K562 (cell line): ENCODE measurements at regions not wholly inside any gene's neighbourhood (a gene's known extent, or its start where the extent isn't known, plus 50 kb on each side); places are given as distances from the start of the nearest gene placed in this dataset.

Source experiments
- LEF1 ChIP-seq: fragments of 450-650 bp; IDR thresholded peaks from 2 replicates; pipeline ENCODE4 v1.6.1; 2016; ENCODE audit warnings: mild to moderate bottlenecking
- MIER1 ChIP-seq: fragments of 450-650 bp; IDR thresholded peaks from 2 replicates; pipeline ENCODE4 v1.6.1; 2016; ENCODE audit warnings: antibody characterized with exemption, mild to moderate bottlenecking, low read depth
- NR2C1 ChIP-seq, 2 experiments: fragments of 450-650 bp; IDR thresholded peaks; 2 replicates each; pipeline ENCODE4 v1.6.1; 2017; ENCODE audit warnings: mild to moderate bottlenecking in 2 of 2, antibody characterized with exemption in 1 of 2, inconsistent platforms in 1 of 2, missing compliant biosample characterization in 1 of 2, missing genetic modification characterization in 1 of 2
- SP1 ChIP-seq: sonication (generic); formaldehyde crosslinking; IDR thresholded peaks from 2 replicates; pipeline ENCODE4 v1.8.1; 2022; ENCODE audit warnings: mild to moderate bottlenecking, missing genetic modification reagents
- TF ChIP-seq, protein P1 (sequence below), 2 experiments: fragments of 200-800 bp in 1 of 2; sonication (Bioruptor generic) in 1 of 2; sonication (generic) in 1 of 2; formaldehyde crosslinking in 1 of 2; IDR thresholded peaks in 1 of 2; conservative IDR thresholded peaks in 1 of 2; 2 replicates each; pipeline versions ENCODE4 v1.5.0 to v1.6.1; 2016 to 2020; ENCODE audit warnings: missing compliant biosample characterization in 1 of 2, missing genetic modification characterization in 1 of 2, missing genetic modification reagents in 1 of 2
- TF ChIP-seq, protein P2 (sequence below), 2 experiments: IDR thresholded peaks in 1 of 2; conservative IDR thresholded peaks in 1 of 2; 2 replicates each; pipeline ENCODE4 v1.6.1; 2016; ENCODE audit warnings: low read depth in 2 of 2, mild to moderate bottlenecking in 1 of 2, missing compliant biosample characterization in 1 of 2, missing genetic modification characterization in 1 of 2, moderate library complexity in 1 of 2
- TF ChIP-seq, protein P3 (sequence below): fragments of 250-450 bp; sonication (Bioruptor Pico); IDR thresholded peaks from 2 replicates; pipeline ENCODE4 v1.5.0; 2021
- TF ChIP-seq, protein P4 (sequence below): fragments of 450-650 bp; formaldehyde crosslinking; IDR thresholded peaks from 2 replicates; pipeline ENCODE4 v1.4.0; 2022; ENCODE audit warnings: missing genetic modification characterization

DNA sequence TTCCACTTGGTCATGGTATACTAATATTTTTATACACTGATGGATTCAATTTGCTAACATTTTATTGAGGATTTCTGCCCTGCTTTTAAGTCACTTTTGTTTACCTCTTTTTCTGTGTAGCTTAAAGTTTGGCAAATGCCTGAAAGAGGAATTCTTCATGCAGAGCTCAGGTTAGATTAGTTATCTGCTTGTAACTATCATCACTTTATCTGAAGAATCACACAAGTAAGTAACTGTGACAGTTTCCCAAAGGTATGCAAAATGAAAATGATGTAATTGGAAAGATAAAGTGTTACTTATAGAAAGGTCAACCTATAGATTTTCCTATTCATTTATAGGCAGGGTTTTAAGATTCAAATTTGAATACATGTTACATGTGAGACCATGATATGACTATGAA lies 188.8 kb upstream of the ACTBL2 start (continued):
- TF ChIP-seq, protein P1, sequence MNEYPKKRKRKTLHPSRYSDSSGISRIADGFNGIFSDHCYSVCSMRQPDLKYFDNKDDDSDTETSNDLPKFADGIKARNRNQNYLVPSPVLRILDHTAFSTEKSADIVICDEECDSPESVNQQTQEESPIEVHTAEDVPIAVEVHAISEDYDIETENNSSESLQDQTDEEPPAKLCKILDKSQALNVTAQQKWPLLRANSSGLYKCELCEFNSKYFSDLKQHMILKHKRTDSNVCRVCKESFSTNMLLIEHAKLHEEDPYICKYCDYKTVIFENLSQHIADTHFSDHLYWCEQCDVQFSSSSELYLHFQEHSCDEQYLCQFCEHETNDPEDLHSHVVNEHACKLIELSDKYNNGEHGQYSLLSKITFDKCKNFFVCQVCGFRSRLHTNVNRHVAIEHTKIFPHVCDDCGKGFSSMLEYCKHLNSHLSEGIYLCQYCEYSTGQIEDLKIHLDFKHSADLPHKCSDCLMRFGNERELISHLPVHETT (CRISPR knock-in tag; conservative IDR thresholded peaks at IDR 0.05 in 1 of 2, IDR thresholded peaks at IDR 0.05 in 1 of 2): no peak
- TF ChIP-seq MIER1: no peak
- no peak for TF ChIP-seq SP1
- TF ChIP-seq, protein P2, sequence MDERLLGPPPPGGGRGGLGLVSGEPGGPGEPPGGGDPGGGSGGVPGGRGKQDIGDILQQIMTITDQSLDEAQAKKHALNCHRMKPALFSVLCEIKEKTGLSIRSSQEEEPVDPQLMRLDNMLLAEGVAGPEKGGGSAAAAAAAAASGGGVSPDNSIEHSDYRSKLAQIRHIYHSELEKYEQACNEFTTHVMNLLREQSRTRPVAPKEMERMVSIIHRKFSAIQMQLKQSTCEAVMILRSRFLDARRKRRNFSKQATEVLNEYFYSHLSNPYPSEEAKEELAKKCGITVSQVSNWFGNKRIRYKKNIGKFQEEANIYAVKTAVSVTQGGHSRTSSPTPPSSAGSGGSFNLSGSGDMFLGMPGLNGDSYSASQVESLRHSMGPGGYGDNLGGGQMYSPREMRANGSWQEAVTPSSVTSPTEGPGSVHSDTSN (CRISPR knock-in tag; IDR thresholded peaks at IDR 0.05; ENCODE audit: low read depth): no peak
- TF ChIP-seq, protein P2 (tag; conservative IDR thresholded peaks at IDR 0.05; ENCODE audit: low read depth): no peak
- TF ChIP-seq NR2C1 (IDR thresholded peaks at IDR 0.05): no peak
- TF ChIP-seq NR2C1 (tag; IDR thresholded peaks at IDR 0.05): no peak
- TF ChIP-seq, protein P3, sequence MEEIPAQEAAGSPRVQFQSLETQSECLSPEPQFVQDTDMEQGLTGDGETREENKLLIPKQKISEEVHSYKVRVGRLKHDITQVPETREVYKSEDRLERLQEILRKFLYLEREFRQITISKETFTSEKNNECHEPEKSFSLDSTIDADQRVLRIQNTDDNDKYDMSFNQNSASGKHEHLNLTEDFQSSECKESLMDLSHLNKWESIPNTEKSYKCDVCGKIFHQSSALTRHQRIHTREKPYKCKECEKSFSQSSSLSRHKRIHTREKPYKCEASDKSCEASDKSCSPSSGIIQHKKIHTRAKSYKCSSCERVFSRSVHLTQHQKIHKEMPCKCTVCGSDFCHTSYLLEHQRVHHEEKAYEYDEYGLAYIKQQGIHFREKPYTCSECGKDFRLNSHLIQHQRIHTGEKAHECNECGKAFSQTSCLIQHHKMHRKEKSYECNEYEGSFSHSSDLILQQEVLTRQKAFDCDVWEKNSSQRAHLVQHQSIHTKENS (CRISPR knock-in tag): no peak
- TF ChIP-seq LEF1: no peak
- TF ChIP-seq, protein P4, sequence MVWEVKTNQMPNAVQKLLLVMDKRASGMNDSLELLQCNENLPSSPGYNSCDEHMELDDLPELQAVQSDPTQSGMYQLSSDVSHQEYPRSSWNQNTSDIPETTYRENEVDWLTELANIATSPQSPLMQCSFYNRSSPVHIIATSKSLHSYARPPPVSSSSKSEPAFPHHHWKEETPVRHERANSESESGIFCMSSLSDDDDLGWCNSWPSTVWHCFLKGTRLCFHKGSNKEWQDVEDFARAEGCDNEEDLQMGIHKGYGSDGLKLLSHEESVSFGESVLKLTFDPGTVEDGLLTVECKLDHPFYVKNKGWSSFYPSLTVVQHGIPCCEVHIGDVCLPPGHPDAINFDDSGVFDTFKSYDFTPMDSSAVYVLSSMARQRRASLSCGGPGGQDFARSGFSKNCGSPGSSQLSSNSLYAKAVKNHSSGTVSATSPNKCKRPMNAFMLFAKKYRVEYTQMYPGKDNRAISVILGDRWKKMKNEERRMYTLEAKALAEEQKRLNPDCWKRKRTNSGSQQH: no peak
